GM23248 (cell line): ENCODE measurements at regions not wholly inside any gene's neighbourhood (a gene's known extent, or its start where the extent isn't known, plus 50 kb on each side); places are given as distances from the start of the nearest gene placed in this dataset.

ENCODE experiments used
- EZH2 ChIP-seq: fragments of 200-600 bp; sonication (generic); IDR thresholded peaks from 2 replicates; pipeline ENCODE4 v1.6.1; 2018; ENCODE audit warnings: antibody characterized with exemption, mild to moderate bottlenecking; ENCODE audit not compliant: insufficient read depth, poor library complexity, severe bottlenecking
- EZH2phosphoT487 ChIP-seq: fragments of 200-600 bp; sonication (generic); IDR thresholded peaks from 2 replicates; pipeline ENCODE4 v1.6.1; 2018; ENCODE audit warnings: antibody characterized with exemption, moderate library complexity, mild to moderate bottlenecking, low read depth; ENCODE audit not compliant: insufficient read depth

- TF ChIP-seq EZH2phosphoT487 (no peak), EZH2 (no peak)
Observed at GRCh38 chr2:21256006-21256405, 132.2 kb downstream of the TDRD15 start.
